Endodermal cell (in vitro differentiated cells): ENCODE measurements at regions not wholly inside any gene's neighbourhood (a gene's known extent, or its start where the extent isn't known, plus 50 kb on each side); places are given as distances from the start of the nearest gene placed in this dataset.

Experiments
- DNase-seq: peaks from one replicate; pipeline ENCODE4 v3.0.0-alpha.2; 2017
- H3K27ac ChIP-seq: 2 replicates; pipeline ENCODE4 v1.5.1; 2013; ENCODE audit warnings: mild to moderate bottlenecking, low read depth, low read length, moderate library complexity
- H3K27me3 ChIP-seq: 2 replicates; pipeline ENCODE4 v1.6.1; 2013; ENCODE audit warnings: mild to moderate bottlenecking, low read length, moderate library complexity; ENCODE audit not compliant: insufficient read depth, control insufficient read depth, poor library complexity, severe bottlenecking
- H3K36me3 ChIP-seq: 2 replicates; pipeline ENCODE4 v1.7.0; 2013; ENCODE audit warnings: mild to moderate bottlenecking, low read length, moderate library complexity; ENCODE audit not compliant: control insufficient read depth, insufficient read depth
- H3K4me1 ChIP-seq: one replicate; pipeline ENCODE4 v1.7.0; 2013; ENCODE audit warnings: low read length; ENCODE audit not compliant: control insufficient read depth, insufficient read depth
- H3K4me3 ChIP-seq: 2 replicates; pipeline ENCODE4 v1.5.1; 2013; ENCODE audit warnings: mild to moderate bottlenecking, low read length, moderate library complexity
- H3K9ac ChIP-seq: 2 replicates; pipeline ENCODE4 v1.6.1; 2013; ENCODE audit warnings: mild to moderate bottlenecking, low read length, moderate library complexity; ENCODE audit not compliant: poor library complexity, severe bottlenecking; ENCODE audit errors: extremely low read depth
- H3K9me3 ChIP-seq: 2 replicates; pipeline ENCODE4 v1.6.1; 2013; ENCODE audit warnings: mild to moderate bottlenecking, low read length, moderate library complexity; ENCODE audit not compliant: control insufficient read depth
- H3K27ac Mint-ChIP-seq: 2 replicates; pipeline ENCODE4 v1.8.0; 2020; ENCODE audit warnings: mixed read lengths
- H3K27me3 Mint-ChIP-seq: 2 replicates; pipeline ENCODE4 v1.8.0; 2021; ENCODE audit warnings: mild to moderate bottlenecking, mixed read lengths; ENCODE audit not compliant: insufficient read depth
- H3K36me3 Mint-ChIP-seq: 2 replicates; pipeline ENCODE4 v1.8.0; 2020; ENCODE audit warnings: low read depth, mixed read lengths
- H3K4me1 Mint-ChIP-seq: 2 replicates; pipeline ENCODE4 v1.8.0; 2020; ENCODE audit warnings: mixed read lengths
- H3K4me3 Mint-ChIP-seq: 2 replicates; pipeline ENCODE4 v1.8.0; 2020; ENCODE audit warnings: mild to moderate bottlenecking, moderate library complexity, mixed read lengths
- H3K9me3 Mint-ChIP-seq: 2 replicates; pipeline ENCODE4 v1.8.0; 2020; ENCODE audit warnings: mild to moderate bottlenecking, mixed read lengths
- WGBS, 2 experiments: methylation state at CpG; one replicate each; pipeline versions ENCODE4 v1.1.5 to v1.1.7; 2013; ENCODE audit warnings: missing lambda C conversion rate in 2 of 2, mixed read lengths in 1 of 2; ENCODE audit not compliant: insufficient coverage in 1 of 2, insufficient read length in 1 of 2; 5-methylcytosine and 5-hydroxymethylcytosine counted together
- TF ChIP-seq, protein P1 (sequence below): fragments of 200-600 bp; sonication (generic); conservative IDR thresholded peaks from 2 replicates; pipeline ENCODE4 v1.5.0; 2021; ENCODE audit warnings: antibody characterized with exemption, mild to moderate bottlenecking

GRCh38 chr18:50447952-50448351, 73.1 kb downstream of the SKA1 start:
- DNase-seq: no peak
- H3K4me3 Mint-ChIP-seq: no peak overlapping the region
- Histone ChIP-seq H3K4me3 (no peak overlapping the region), H3K9ac (no peak overlapping the region), H3K36me3 (no peaks in the 10 kb centered on the region), H3K9me3 (peaks cover 26% of the 10 kb centered on the region), H3K27ac (no peak overlapping the region), H3K4me1 (no peaks in the 10 kb centered on the region), H3K27me3 (no peaks in the 10 kb centered on the region)
- no peak overlapping the region for H3K27ac Mint-ChIP-seq
- H3K36me3 Mint-ChIP-seq: peaks cover 3% of the 10 kb centered on the region
- H3K27me3 Mint-ChIP-seq: no peaks in the 10 kb centered on the region
- TF ChIP-seq, protein P1, sequence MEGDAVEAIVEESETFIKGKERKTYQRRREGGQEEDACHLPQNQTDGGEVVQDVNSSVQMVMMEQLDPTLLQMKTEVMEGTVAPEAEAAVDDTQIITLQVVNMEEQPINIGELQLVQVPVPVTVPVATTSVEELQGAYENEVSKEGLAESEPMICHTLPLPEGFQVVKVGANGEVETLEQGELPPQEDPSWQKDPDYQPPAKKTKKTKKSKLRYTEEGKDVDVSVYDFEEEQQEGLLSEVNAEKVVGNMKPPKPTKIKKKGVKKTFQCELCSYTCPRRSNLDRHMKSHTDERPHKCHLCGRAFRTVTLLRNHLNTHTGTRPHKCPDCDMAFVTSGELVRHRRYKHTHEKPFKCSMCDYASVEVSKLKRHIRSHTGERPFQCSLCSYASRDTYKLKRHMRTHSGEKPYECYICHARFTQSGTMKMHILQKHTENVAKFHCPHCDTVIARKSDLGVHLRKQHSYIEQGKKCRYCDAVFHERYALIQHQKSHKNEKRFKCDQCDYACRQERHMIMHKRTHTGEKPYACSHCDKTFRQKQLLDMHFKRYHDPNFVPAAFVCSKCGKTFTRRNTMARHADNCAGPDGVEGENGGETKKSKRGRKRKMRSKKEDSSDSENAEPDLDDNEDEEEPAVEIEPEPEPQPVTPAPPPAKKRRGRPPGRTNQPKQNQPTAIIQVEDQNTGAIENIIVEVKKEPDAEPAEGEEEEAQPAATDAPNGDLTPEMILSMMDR: no peak
- H3K4me1 Mint-ChIP-seq: no peaks in the 10 kb centered on the region
- H3K9me3 Mint-ChIP-seq: peaks cover 28% of the 10 kb centered on the region
- 100% methylated on average over 1 of the region's 1 CpG for WGBS, 2 experiments

DNA sequence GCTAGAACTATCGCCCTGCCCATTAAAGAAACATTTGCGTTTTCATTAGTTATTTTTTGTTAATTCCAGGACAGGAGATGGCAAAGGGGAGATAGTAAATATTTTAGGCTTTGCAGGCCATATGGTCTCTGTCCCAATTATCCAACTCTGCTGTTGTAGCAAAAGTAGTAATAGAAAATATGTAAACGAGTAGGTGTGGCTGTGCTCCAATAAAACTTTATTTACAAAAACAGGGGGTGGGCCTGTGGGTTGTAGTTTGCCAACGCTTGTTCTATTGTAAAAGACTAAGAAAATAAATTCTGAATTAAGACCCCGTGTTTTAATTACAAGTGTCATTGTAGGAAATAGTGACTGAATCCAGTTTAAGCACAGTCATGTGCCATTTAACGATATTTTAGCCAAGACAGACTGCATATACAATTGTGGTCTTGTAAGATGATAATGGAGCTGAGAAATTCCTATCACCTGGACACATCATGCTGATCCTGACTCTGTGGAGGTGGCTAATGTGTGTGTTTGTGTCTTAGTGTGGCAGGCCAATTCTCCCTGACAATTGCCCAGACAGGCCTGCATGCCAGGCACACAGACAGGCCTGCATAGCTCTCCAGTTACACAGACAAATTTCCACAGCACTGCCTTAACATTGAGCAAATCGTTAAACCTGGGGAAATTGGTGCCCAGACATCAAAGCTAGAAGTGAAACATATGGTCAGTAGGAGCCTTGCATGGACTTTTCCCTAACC, 76.4 kb downstream of the SKA1 start:
- Histone ChIP-seq H3K9ac (no peak overlapping the region), H3K4me3 (no peak overlapping the region), H3K4me1 (no peaks in the 10 kb centered on the region), H3K27me3 (no peaks in the 10 kb centered on the region), H3K36me3 (no peaks in the 10 kb centered on the region), H3K9me3 (no peaks in the 10 kb centered on the region), H3K27ac (no peak overlapping the region)
- peaks cover 3% of the 10 kb centered on the region for H3K4me1 Mint-ChIP-seq
- H3K36me3 Mint-ChIP-seq: no peaks in the 10 kb centered on the region
- no peak overlapping the region for H3K4me3 Mint-ChIP-seq
- no peak overlapping the region for H3K27ac Mint-ChIP-seq
- no peaks in the 10 kb centered on the region for H3K27me3 Mint-ChIP-seq
- DNase-seq: no peak
- H3K9me3 Mint-ChIP-seq: no peaks in the 10 kb centered on the region
- WGBS, 2 experiments: 93 to 97% methylated on average over 7 of the region's 7 CpGs
- TF ChIP-seq, protein P1: no peak

- no peak overlapping the region for H3K27ac ChIP-seq
- no CpG with 5 or more reads among the region's 1 CpG for WGBS, 2 experiments
- H3K9me3 Mint-ChIP-seq: no peaks in the 10 kb centered on the region
Observed at GRCh38 chr18:50453014-50453680, 78.3 kb downstream of the SKA1 start.

More at GRCh38 chr18:50453014-50453680, 78.3 kb downstream of the SKA1 start:
- Mint-ChIP-seq H3K27ac (no peak overlapping the region), H3K27me3 (no peaks in the 10 kb centered on the region), H3K4me3 (no peak overlapping the region), H3K36me3 (no peaks in the 10 kb centered on the region), H3K4me1 (peaks cover 13% of the 10 kb centered on the region)
- Histone ChIP-seq H3K9me3 (no peaks in the 10 kb centered on the region), H3K4me3 (no peak overlapping the region), H3K9ac (no peak overlapping the region), H3K4me1 (no peaks in the 10 kb centered on the region), H3K27me3 (no peaks in the 10 kb centered on the region), H3K36me3 (no peaks in the 10 kb centered on the region)
- TF ChIP-seq, protein P1: no peak
- no peak for DNase-seq
